Psoas muscle (tissue), 7 donors: ENCODE measurements at regions not wholly inside any gene's neighbourhood (a gene's known extent, or its start where the extent isn't known, plus 50 kb on each side); places are given as distances from the start of the nearest gene placed in this dataset.

Experiments used
- ATAC-seq, 4 donors: fragments of 200-7000 bp; cut with Tn5 transposase; one replicate each; pipeline ENCODE4 v1.9.1; 2020; ENCODE audit warnings: moderate library complexity in 3 of 4, mild to moderate bottlenecking in 2 of 4
- DNase-seq, 2 donors: peaks; one replicate each; pipeline ENCODE4 v3.0.0-alpha.2; 2020
- H3K27ac ChIP-seq: fragments of 200-600 bp; one replicate; pipeline ENCODE4 v1.8.0; 2022
- H3K27me3 ChIP-seq, 3 donors: fragments of 200-600 bp in 1 of 3; one replicate each; pipeline versions ENCODE4 v1.6.1 to v1.8.0; 2013 to 2022; ENCODE audit warnings: low read length in 2 of 3, mild to moderate bottlenecking in 2 of 3, moderate library complexity in 1 of 3; ENCODE audit not compliant: insufficient read depth in 3 of 3
- H3K36me3 ChIP-seq, 2 donors: fragments of 200-600 bp in 1 of 2; one replicate each; pipeline versions ENCODE4 v1.6.1 to v1.8.0; 2013 to 2022; ENCODE audit warnings: low read depth in 1 of 2, mild to moderate bottlenecking in 1 of 2, moderate library complexity in 1 of 2; ENCODE audit not compliant: insufficient read depth in 1 of 2
- H3K4me1 ChIP-seq: fragments of 200-600 bp; one replicate; pipeline ENCODE4 v1.8.0; 2022
- H3K4me3 ChIP-seq: fragments of 200-600 bp; one replicate; pipeline ENCODE4 v1.8.0; 2022; ENCODE audit warnings: mild to moderate bottlenecking
- H3K9me3 ChIP-seq: fragments of 200-600 bp; one replicate; pipeline ENCODE4 v1.8.0; 2022
- WGBS, 3 donors: extraction: QIAGEN DNeasy Blood & Tissue Kit; methylation state at CpG; one replicate each; pipeline versions ENCODE4 v1.1.6 to v1.1.7; 2013; 5-methylcytosine and 5-hydroxymethylcytosine counted together
- intact Hi-C, 2 donors: fragments of 100-400 bp; cut with DNase I; formaldehyde crosslinking; loops; one replicate each; pipeline versions ENCODE4 v1.11.0 to v1.14.2; 2022
- TF ChIP-seq, protein P1 (sequence below): fragments of 200-600 bp; IDR thresholded peaks from one replicate; pipeline ENCODE4 v1.8.0; 2022; ENCODE audit warnings: antibody characterized with exemption
- donor health status: healthy with polysubstance abuse.
- donor health status: DM: no; HTN: no; CAD: no; lungs with moderate emphysema.
- donor health status: Bipolar disorder and iron deficiency.
- donor health status: healthy.
- donor health status: DM: yes; HTN: yes; CAD: no.
- donor health status: DM: no; HTN: no; CAD: no.
- donor health status: DM: yes; HTN: yes; CAD: no.

DNA sequence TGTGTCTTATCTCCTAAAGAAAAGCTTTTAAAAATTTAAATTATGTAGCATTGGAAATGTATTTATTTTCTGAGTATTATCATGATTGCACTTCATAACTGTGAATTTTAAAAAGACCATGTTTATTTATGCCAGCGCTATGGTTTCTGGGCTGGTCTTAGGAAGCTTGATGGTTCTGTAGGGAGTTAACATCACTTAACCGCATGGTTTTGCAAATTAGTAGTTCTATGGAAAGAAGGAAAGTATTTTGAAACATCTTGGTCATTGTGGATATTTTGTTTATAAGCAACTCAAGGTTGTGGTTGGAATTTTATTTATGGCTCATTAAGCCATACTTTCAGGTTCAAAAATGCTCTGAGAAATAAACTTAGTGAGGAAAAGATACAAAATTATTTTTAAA, 549.4 kb downstream of the STK39 start:
- no peaks in the 10 kb centered on the region for H3K27me3 ChIP-seq
- intact Hi-C loops, result no loop called here
- H3K4me1 ChIP-seq, result no peaks in the 10 kb centered on the region
- TF ChIP-seq, protein P1, sequence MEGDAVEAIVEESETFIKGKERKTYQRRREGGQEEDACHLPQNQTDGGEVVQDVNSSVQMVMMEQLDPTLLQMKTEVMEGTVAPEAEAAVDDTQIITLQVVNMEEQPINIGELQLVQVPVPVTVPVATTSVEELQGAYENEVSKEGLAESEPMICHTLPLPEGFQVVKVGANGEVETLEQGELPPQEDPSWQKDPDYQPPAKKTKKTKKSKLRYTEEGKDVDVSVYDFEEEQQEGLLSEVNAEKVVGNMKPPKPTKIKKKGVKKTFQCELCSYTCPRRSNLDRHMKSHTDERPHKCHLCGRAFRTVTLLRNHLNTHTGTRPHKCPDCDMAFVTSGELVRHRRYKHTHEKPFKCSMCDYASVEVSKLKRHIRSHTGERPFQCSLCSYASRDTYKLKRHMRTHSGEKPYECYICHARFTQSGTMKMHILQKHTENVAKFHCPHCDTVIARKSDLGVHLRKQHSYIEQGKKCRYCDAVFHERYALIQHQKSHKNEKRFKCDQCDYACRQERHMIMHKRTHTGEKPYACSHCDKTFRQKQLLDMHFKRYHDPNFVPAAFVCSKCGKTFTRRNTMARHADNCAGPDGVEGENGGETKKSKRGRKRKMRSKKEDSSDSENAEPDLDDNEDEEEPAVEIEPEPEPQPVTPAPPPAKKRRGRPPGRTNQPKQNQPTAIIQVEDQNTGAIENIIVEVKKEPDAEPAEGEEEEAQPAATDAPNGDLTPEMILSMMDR, result no peak
- ATAC-seq (no peak), DNase-seq (no peak)
- no peak overlapping the region for H3K27ac ChIP-seq
- H3K4me3 ChIP-seq, result no peak overlapping the region
- 65 to 71% (median 68%) methylated on average over 2 of the region's 2 CpGs for WGBS, 3 donors
- peaks cover under 1% of the 10 kb centered on the region for H3K9me3 ChIP-seq
- no peaks in the 10 kb centered on the region for H3K36me3 ChIP-seq

DNA sequence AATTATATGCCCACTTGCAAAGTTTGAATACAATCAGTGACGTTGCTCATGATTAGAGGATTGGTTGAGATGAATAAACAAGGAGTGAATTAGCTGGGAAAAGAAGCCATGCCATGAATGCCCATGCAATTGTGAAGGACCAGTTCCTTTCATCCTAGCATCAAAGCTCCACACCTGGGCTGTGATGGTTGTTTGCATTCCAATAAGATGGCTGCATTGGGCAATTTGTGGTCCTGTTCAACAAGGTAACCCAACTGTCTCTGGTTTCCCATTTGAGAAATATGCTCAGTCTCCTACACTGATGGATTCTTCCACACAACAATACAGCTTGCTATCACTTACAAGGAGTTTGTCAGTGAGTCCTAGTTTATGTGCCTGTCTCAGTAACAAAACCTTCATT, 550.2 kb downstream of the STK39 start:
- H3K4me1 ChIP-seq, result no peaks in the 10 kb centered on the region
- no peak overlapping the region for H3K4me3 ChIP-seq
- no peaks in the 10 kb centered on the region for H3K36me3 ChIP-seq
- H3K27me3 ChIP-seq, result no peaks in the 10 kb centered on the region
- WGBS, 3 donors, result 46 to 79% (median 68%) methylated on average over 1 of the region's 1 CpG
- ATAC-seq (no peak), DNase-seq (no peak)
- intact Hi-C loops, result no loop called here
- no peak overlapping the region for H3K27ac ChIP-seq
- TF ChIP-seq, protein P1, result no peak
- H3K9me3 ChIP-seq, result peaks cover 5% of the 10 kb centered on the region

DNA sequence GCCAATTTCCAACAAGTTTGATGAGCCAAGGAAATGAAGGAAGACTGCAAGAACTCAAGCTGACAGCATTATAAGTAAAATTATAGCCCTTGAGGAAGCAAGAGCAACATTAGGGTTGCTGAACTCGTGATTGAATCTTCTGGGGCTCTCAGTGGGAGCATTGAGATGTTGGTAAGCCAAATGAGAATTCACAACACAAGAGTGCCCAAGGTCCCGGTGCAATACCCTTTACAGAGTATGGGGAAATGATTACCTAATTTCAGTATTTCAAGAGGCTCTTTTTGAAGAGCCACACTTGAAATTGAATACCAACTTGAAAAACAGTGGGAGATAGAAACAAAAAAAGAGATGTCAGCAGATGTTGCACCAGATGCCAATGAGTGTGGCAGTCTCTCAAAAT, 554.5 kb downstream of the STK39 start:
- DNase-seq, result no peak
- H3K4me3 ChIP-seq, result no peak overlapping the region
- peaks cover 5% of the 10 kb centered on the region for H3K9me3 ChIP-seq
- no peak for ATAC-seq
- TF ChIP-seq, protein P1, result no peak
- 57 to 61% (median 60%) methylated on average over 2 of the region's 2 CpGs for WGBS, 3 donors
- no peaks in the 10 kb centered on the region for H3K4me1 ChIP-seq
- H3K36me3 ChIP-seq, result no peaks in the 10 kb centered on the region
- intact Hi-C loops, result no loop called here
- no peaks in the 10 kb centered on the region for H3K27me3 ChIP-seq
- no peak overlapping the region for H3K27ac ChIP-seq

DNA sequence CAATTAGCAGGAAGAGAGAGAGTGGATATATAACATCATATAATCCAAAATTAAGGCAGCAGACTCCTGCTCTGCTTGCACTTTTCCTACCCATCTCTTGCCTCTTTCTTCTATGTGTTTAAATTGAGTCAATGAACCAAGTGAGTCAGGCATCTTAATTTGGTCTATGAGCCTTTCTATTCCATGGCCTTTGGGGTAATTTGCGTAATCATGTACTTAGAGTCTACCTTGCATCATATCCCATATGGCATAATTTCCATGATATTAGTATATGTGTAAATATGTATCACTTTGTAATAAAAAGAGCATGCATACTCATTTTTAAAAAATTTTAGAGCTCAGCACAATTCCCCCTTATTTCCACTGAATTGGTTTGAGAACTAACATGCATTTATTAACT, 555.2 kb downstream of the STK39 start:
- WGBS, 3 donors, result 95 to 100% (median 98%) methylated on average over 1 of the region's 1 CpG
- Histone ChIP-seq H3K9me3 (peaks cover 5% of the 10 kb centered on the region), H3K27me3 (no peaks in the 10 kb centered on the region), H3K4me3 (no peak overlapping the region), H3K36me3 (no peaks in the 10 kb centered on the region), H3K27ac (no peak overlapping the region), H3K4me1 (no peaks in the 10 kb centered on the region)
- TF ChIP-seq, protein P1, result no peak
- intact Hi-C loops, result no loop called here
- ATAC-seq, result peak in 3 of 4 donors; percentile 38 to 75 (median 73)
- no peak for DNase-seq

DNA sequence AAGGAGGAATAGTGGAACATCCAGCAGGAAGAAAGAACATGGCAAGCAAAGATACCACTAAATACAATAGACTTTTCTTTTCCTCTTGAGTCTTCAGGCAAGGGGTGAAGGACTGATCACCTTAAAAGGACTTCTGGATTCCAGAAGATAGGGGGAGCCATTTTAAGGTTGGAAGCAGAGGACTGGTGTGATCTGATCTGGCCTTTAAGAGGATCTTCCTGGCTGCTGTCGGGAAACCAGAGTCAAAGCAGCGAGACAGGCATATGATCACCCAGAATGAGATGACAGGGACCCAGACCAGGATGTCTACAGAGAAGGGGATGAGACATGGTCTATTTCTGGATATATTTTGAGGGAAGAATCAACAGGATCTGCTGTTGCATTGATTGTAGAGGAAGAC, 558.0 kb downstream of the STK39 start:
- DNase-seq (peak in 1 of 2 donors; percentile 18), ATAC-seq (peak; percentile 69 to 96 (median 86))
- TF ChIP-seq, protein P1, result peak; percentile 24
- peaks cover 5% of the 10 kb centered on the region for H3K9me3 ChIP-seq
- intact Hi-C loops, result no loop called here
- no peak overlapping the region for H3K4me3 ChIP-seq
- H3K27me3 ChIP-seq, result no peaks in the 10 kb centered on the region
- no peak overlapping the region for H3K27ac ChIP-seq
- WGBS, 3 donors, result 26 to 74% (median 42%) methylated on average over 2 of the region's 2 CpGs
- no peaks in the 10 kb centered on the region for H3K4me1 ChIP-seq
- H3K36me3 ChIP-seq, result no peaks in the 10 kb centered on the region
